ENCODE measurements at regions not wholly inside any gene's neighbourhood (a gene's known extent, or its start where the extent isn't known, plus 50 kb on each side); places are given as distances from the start of the nearest gene placed in this dataset.

DNA sequence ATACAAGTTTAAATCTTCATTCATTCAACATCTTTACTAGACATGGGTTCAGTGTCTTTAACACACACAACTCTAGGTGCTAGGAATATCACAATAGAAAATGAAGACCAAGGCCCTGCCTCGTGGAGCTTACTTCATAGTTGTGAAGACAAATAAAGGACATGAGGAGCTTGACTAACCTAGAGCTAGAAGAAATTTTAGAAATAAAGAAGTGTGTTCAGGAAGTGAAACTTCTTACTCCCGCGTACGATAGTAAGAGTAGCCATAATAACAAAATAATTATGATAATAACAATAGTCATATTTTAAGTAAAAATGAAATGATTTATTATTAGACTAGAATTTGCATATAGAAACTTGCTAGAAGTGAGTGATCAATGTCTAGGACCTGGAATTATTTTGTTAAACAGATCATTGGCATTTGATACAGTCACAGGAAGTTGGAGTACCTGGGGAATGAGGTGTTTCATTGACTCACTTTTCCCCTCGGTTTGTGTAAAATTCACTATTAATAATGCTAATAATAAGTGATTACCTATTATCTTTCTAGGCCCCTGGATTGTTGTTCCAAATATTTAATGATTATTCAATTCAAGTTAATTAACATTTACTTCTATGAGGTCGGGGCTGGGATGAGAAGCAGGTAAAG lies 331.3 kb downstream of the NSG2 start:
- TF ChIP-seq POLR2AphosphoS5 (IDR thresholded peaks at IDR 0.05; ENCODE audit: insufficient read depth, low read depth, low read length), result no peak
- TF ChIP-seq, protein P1, sequence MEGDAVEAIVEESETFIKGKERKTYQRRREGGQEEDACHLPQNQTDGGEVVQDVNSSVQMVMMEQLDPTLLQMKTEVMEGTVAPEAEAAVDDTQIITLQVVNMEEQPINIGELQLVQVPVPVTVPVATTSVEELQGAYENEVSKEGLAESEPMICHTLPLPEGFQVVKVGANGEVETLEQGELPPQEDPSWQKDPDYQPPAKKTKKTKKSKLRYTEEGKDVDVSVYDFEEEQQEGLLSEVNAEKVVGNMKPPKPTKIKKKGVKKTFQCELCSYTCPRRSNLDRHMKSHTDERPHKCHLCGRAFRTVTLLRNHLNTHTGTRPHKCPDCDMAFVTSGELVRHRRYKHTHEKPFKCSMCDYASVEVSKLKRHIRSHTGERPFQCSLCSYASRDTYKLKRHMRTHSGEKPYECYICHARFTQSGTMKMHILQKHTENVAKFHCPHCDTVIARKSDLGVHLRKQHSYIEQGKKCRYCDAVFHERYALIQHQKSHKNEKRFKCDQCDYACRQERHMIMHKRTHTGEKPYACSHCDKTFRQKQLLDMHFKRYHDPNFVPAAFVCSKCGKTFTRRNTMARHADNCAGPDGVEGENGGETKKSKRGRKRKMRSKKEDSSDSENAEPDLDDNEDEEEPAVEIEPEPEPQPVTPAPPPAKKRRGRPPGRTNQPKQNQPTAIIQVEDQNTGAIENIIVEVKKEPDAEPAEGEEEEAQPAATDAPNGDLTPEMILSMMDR (IDR thresholded peaks at IDR 0.05; ENCODE audit: extremely low read depth in 1 of 2, insufficient read depth in 1 of 2, low read depth in 1 of 2, low read length in 2 of 2), result no peak
